Gastroesophageal sphincter (tissue), 3 donors: ENCODE measurements at regions not wholly inside any gene's neighbourhood (a gene's known extent, or its start where the extent isn't known, plus 50 kb on each side); places are given as distances from the start of the nearest gene placed in this dataset.

Source experiments
- CTCF ChIP-seq, 4 experiments: fragments of 200-600 bp in 2 of 4; fragments of 450-650 bp in 2 of 4; sonication (generic) in 1 of 4; IDR thresholded peaks; one replicate each; pipeline ENCODE4 v1.5.1; 2017 to 2019; ENCODE audit warnings: antibody characterized with exemption in 4 of 4, mild to moderate bottlenecking in 2 of 4, moderate library complexity in 2 of 4
- POLR2AphosphoS5 ChIP-seq: sonication (generic); formaldehyde crosslinking; IDR thresholded peaks from one replicate; pipeline ENCODE4 v1.6.1; 2017; ENCODE audit warnings: antibody characterized with exemption

GRCh38 chr3:102123590-102124190, 274.4 kb downstream of the NFKBIZ start:
- TF ChIP-seq CTCF (IDR thresholded peaks at IDR 0.05) (no peak), POLR2AphosphoS5 (no peak)
